SK-N-MC (cell line): ENCODE measurements at regions not wholly inside any gene's neighbourhood (a gene's known extent, or its start where the extent isn't known, plus 50 kb on each side); places are given as distances from the start of the nearest gene placed in this dataset.

ENCODE experiments used
- FOXP2 ChIP-seq: optimal IDR thresholded peaks from 2 replicates; pipeline ENCODE3; 2011; ENCODE audit warnings: mild to moderate bottlenecking, moderate library complexity; ENCODE audit not compliant: insufficient read depth; ENCODE audit errors: extremely low read length, control extremely low read depth
- POLR2AphosphoS5 ChIP-seq: IDR thresholded peaks from 2 replicates; pipeline ENCODE4 v1.6.1; 2012; ENCODE audit warnings: mild to moderate bottlenecking, low read depth, low read length, borderline replicate concordance

DNA sequence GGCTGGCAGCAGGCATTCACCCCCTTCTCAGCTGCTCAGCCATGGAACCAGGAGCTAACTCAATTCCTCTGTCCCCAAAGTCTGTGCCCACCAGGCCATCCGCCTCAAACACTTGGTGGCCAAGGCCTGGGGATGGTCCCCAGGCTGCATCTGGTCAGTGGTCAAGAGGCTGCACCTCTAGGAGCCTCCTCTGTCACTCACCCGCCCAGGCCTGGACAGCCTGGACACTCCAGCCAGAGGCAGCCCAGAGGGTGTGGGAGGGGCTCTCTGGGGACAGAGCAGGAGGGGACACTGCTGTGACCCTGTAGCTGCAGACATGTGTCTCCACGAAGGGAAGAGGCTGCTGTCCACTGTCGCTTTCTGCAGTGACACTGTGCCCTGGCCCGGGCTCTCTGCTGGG is 416.6 kb upstream of the SULF2 start:
- TF ChIP-seq FOXP2 (no peak), POLR2AphosphoS5 (no peak)
